Common myeloid progenitor, CD34-positive (primary cell): ENCODE measurements at regions not wholly inside any gene's neighbourhood (a gene's known extent, or its start where the extent isn't known, plus 50 kb on each side); places are given as distances from the start of the nearest gene placed in this dataset.
A peak's percentile ranks its signal among the peaks of the same experiment; 100 is the strongest.

Experiments used
- CTCF ChIA-PET: fragments of 350-600 bp; sonication (Branson Sonifier 250); formaldehyde crosslinking; loops from one replicate; lab custom pipeline; 2021; ENCODE audit warnings: antibody characterized with exemption; lab: Charles Lee
- POLR2A ChIA-PET: fragments of 350-600 bp; sonication (Branson Sonifier 250); formaldehyde crosslinking; loops from one replicate; lab custom pipeline; 2021; ENCODE audit warnings: antibody characterized with exemption; lab: Charles Lee
- DNase-seq, 3 donors: peaks; one replicate each; pipeline versions ENCODE4 v3.0.0 to v3.0.0-alpha.2; 2013
- H3K27ac ChIP-seq, 2 experiments: 1 replicate in 1 of 2; 2 replicates in 1 of 2; pipeline ENCODE4 v1.7.0; 2013; ENCODE audit warnings: inconsistent platforms in 2 of 2, low read length in 2 of 2, mild to moderate bottlenecking in 2 of 2, low read depth in 1 of 2, moderate library complexity in 1 of 2; ENCODE audit not compliant: severe bottlenecking in 2 of 2, insufficient read depth in 1 of 2, poor library complexity in 1 of 2
- H3K27me3 ChIP-seq, 5 experiments: replicated peaks in 2 of 5; 1 replicate in 3 of 5; 2 replicates in 2 of 5; pipeline versions ENCODE4 v1.6.1 to v1.7.0; 2013; ENCODE audit warnings: low read length in 4 of 5, mild to moderate bottlenecking in 2 of 5, moderate library complexity in 2 of 5, inconsistent platforms in 1 of 5; ENCODE audit not compliant: insufficient read depth in 5 of 5, control insufficient read depth in 4 of 5
- H3K36me3 ChIP-seq, 4 experiments: 1 replicate in 2 of 4; 2 replicates in 2 of 4; pipeline versions ENCODE4 v1.6.1 to v1.7.0; 2013; ENCODE audit warnings: low read length in 3 of 4, control low read depth in 1 of 4, mild to moderate bottlenecking in 1 of 4; ENCODE audit not compliant: control insufficient read depth in 4 of 4, insufficient read depth in 4 of 4
- H3K4me1 ChIP-seq, 4 experiments: 1 replicate in 3 of 4; 2 replicates in 1 of 4; pipeline versions ENCODE4 v1.6.1 to v1.7.1; 2013; ENCODE audit warnings: low read length in 3 of 4, mild to moderate bottlenecking in 3 of 4, control low read depth in 1 of 4, inconsistent platforms in 1 of 4, moderate library complexity in 1 of 4; ENCODE audit not compliant: control insufficient read depth in 4 of 4, insufficient read depth in 4 of 4; ENCODE audit errors: control extremely low read depth in 1 of 4
- H3K4me3 ChIP-seq, 7 experiments: 1 replicate in 4 of 7; 2 replicates in 3 of 7; pipeline versions ENCODE4 v1.5.1 to v1.7.0; 2013; ENCODE audit warnings: mild to moderate bottlenecking in 7 of 7, low read length in 6 of 7, moderate library complexity in 6 of 7, inconsistent platforms in 2 of 7, low read depth in 2 of 7, control low read depth in 1 of 7; ENCODE audit not compliant: insufficient read depth in 4 of 7, control insufficient read depth in 1 of 7; ENCODE audit errors: extremely low read depth in 1 of 7
- H3K9me3 ChIP-seq, 5 experiments: 1 replicate in 4 of 5; 2 replicates in 1 of 5; pipeline versions ENCODE4 v1.6.1 to v1.7.1; 2013; ENCODE audit warnings: low read length in 4 of 5, mild to moderate bottlenecking in 2 of 5, inconsistent platforms in 1 of 5, low read depth in 1 of 5, moderate library complexity in 1 of 5; ENCODE audit not compliant: control insufficient read depth in 4 of 5, insufficient read depth in 2 of 5; ENCODE audit errors: control extremely low read depth in 1 of 5
- WGBS: methylation state at CpG from one replicate; pipeline ENCODE4 v1.1.5; 2013; ENCODE audit not compliant: insufficient coverage; 5-methylcytosine and 5-hydroxymethylcytosine counted together

DNA sequence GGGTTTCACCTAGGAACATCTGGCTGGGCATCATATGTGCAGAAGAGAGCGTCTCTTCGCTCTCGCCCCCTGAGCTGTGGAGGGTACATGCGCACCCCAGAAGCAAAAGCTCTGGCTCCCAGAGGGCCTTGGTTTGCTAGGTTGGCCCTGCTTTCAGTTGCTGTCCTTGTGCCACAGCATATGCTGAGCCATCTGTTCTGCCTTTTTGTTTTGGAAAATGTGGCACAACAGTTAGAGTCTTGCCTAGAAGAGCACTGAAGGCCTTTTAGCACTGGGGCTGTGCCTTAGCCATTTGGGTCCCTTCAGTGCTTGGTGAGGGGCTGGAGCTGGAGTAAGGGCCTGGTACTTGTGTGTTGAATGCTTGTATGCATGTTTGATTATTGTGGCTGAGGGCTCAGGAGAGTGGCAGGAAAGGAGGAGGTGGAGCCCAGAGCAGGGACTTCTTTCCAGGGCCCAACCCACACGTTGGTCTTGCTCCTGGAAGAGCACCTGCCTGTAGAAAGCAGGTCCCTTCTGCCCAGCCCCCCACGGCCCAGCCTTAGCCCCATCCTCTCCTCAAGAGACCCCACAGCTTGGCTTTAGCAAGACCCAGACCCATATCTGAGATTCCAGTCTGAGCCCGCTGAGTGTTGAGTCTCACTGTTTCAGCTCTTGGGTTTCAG, 113.7 kb downstream of the SLC25A47 start:
- ChIA-PET CTCF (interaction anchor here (0.9 to 8.0 kb wide), 4 partner anchors 16 to 218 kb away, joined by 3 to 81 read pairs (median 29); no protein-coding TSS in a partner anchor), POLR2A (no interaction called here)
- Histone ChIP-seq H3K27me3 (no peaks in the 10 kb centered on the region), H3K36me3 (no peaks in the 10 kb centered on the region), H3K9me3 (no peaks in the 10 kb centered on the region), H3K4me3 (no peak overlapping the region), H3K27ac (no peak overlapping the region), H3K4me1 (peaks cover 6 to 21% (median 13%) of the 10 kb centered on the region in 4 experiments)
- no peak for DNase-seq
- WGBS: 96% methylated on average over 5 of the region's 7 CpGs

DNA sequence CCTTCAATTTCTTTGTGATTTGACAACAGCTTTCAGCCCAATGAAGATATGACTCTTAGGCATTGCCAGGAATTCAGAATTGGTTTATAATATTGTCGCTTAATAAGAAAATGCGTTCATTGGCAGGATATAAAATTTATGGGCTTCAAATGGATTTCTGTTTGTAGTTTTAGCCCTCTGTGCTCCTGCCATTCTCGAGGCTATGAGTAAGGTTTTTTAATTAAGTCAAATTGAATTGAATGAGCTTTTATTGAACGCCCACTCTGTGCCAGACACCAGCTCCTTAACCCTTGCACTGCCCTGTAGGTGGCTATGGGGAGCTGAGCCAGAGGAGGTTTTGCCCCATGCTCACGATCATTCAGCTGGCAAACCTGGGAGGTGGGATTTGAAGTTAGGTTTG, 115.1 kb downstream of the SLC25A47 start:
- Histone ChIP-seq H3K36me3 (no peaks in the 10 kb centered on the region), H3K27ac (no peak overlapping the region), H3K4me3 (no peak overlapping the region), H3K4me1 (peaks cover 6 to 26% (median 14%) of the 10 kb centered on the region in 4 experiments), H3K27me3 (no peaks in the 10 kb centered on the region), H3K9me3 (no peaks in the 10 kb centered on the region)
- DNase-seq: no peak
- CTCF ChIA-PET: interaction anchor here (1.1 to 8.0 kb wide), 6 partner anchors 18 to 217 kb away, joined by 3 to 81 read pairs (median 5); no protein-coding TSS in a partner anchor
- WGBS: 100% methylated on average over 4 of the region's 5 CpGs
- POLR2A ChIA-PET: no interaction called here

DNA sequence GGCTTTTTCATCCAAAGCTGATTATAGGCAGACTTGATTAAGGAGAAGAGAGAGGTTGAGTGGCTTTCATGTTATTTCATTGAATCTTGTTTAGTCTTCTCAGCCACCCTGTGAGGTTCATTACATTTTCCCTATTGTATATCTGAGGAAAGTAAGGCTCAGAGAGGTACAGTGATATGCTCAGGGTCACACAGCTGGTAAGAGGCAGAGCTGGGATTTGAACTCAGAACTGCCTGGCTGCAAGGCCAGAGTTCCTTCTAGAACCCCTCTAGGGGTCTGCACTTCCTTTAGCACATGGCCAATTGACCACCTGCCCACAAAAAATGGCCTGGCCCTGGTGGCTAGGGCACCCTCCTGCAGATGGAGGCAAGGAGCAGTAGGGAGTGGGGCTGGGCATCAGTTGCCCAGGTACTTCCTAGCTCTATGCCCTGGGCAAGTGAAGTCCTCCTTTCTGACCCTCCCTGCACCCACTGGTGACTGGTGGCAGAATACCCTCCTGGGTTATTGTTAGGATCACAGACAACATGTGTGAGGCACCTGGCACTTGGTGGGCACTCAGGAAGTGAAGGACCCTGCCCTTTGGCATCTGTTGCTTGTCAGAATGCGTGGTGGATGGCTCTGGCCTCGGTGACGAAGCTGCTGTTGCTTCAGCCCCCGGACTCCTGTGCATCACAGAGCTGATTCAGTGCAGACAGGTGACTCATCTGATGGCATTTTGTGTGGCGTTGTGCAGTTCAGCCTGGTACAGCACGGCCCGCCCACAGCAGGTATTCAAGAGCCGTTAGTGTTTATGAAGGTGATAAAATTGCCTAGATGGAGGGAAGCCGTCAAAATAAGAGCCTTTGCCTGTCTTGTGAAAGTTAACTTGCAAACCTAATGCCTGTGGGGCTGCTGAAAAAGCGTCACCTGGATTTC, 115.8 kb downstream of the SLC25A47 start:
- ChIA-PET POLR2A (no interaction called here), CTCF (interaction anchor here (1.0 to 8.0 kb wide), 14 partner anchors 8 to 1268 kb away, joined by 3 to 81 read pairs (median 5); no protein-coding TSS in a partner anchor)
- Histone ChIP-seq H3K36me3 (no peaks in the 10 kb centered on the region), H3K4me3 (no peak overlapping the region), H3K27ac (no peak overlapping the region), H3K27me3 (no peaks in the 10 kb centered on the region), H3K4me1 (peaks cover 6 to 28% (median 14%) of the 10 kb centered on the region in 4 experiments), H3K9me3 (no peaks in the 10 kb centered on the region)
- no peak for DNase-seq
- WGBS: 96% methylated on average over 10 of the region's 10 CpGs

DNA sequence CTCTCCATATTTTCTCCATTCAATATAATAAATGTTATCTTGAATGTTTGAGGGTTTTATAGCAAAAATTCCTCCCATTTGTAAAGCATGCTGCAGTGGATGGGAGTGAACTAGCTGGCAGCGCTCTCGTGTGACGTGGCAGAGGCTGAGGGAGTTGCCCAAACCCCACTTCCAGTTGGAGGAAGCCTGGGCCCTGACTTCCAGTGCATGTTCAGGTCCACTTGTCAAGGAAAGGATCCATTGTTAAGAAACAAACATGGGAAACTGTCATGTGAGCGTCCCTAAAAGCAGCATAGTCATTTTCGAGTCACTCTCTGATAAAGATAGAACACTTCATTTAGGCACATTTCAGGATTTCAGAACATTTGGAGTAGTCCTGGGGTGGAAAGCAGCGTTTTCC, 116.6 kb downstream of the SLC25A47 start:
- Histone ChIP-seq H3K4me3 (no peak overlapping the region), H3K27me3 (no peaks in the 10 kb centered on the region), H3K36me3 (no peaks in the 10 kb centered on the region), H3K4me1 (peaks cover 0 to 30% (median 14%) of the 10 kb centered on the region in 4 experiments), H3K27ac (no peak overlapping the region), H3K9me3 (no peaks in the 10 kb centered on the region)
- ChIA-PET CTCF (interaction anchor here (0.6 to 8.0 kb wide), 15 partner anchors 9 to 1267 kb away, joined by 3 to 81 read pairs (median 4); no protein-coding TSS in a partner anchor), POLR2A (no interaction called here)
- DNase-seq: no peak
- 87% methylated on average over 5 of the region's 6 CpGs for WGBS

DNA sequence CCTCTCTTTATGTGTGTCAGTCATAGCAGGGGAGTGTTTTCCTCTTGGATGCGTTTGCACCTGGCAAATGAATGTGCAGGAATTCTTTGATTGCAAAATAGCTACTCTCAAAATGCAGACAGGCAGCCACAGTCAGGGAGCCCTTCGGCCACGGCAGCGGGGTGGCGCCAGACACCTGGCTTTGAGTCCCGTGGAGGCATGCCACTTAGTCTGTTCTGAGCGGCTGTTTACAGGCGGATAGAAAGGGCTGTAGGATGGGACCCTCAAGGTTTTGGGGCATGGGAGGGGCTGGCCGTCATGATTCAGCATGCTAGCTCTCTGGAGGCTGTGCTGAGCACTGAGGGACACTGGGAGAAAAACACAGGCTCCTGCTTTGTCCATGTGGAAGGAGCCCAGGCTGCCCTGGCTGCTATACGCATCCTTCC, 117.1 kb downstream of the SLC25A47 start:
- Histone ChIP-seq H3K27ac (no peak overlapping the region), H3K4me1 (peaks cover 0 to 30% (median 14%) of the 10 kb centered on the region in 4 experiments), H3K4me3 (no peak overlapping the region), H3K9me3 (no peaks in the 10 kb centered on the region), H3K36me3 (no peaks in the 10 kb centered on the region), H3K27me3 (no peaks in the 10 kb centered on the region)
- DNase-seq: peak; percentile 23 to 79 (median 74)
- POLR2A ChIA-PET: no interaction called here
- CTCF ChIA-PET: interaction anchor here (0.6 to 8.0 kb wide), 16 partner anchors 10 to 1267 kb away, joined by 3 to 81 read pairs (median 4); no protein-coding TSS in a partner anchor
- WGBS: 20% methylated on average over 10 of the region's 10 CpGs

DNA sequence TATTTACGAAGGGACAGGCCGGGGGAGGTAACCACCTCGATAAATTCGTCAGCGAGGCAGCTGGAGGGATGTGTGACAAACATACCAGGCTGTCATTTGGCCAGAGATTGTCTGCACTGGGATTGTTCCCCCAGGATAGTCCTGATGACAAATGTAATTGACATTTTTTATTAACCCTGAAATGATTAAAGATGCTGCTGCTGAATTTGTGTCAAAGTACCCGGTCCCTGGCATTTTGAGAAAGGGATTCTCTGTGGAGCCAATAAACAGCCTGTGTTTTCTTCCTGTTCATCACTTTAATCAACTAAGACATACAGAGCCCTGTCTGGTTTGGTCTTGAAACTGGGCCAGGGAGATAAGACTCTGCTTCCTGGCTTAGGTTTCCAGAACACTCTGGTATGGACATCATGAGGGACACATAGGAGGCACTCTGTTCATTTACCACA, 117.6 kb downstream of the SLC25A47 start:
- POLR2A ChIA-PET: no interaction called here
- H3K27ac ChIP-seq: no peak overlapping the region
- CTCF ChIA-PET: interaction anchor here (0.6 to 8.0 kb wide), 14 partner anchors 10 to 794 kb away, joined by 3 to 81 read pairs (median 4); no protein-coding TSS in a partner anchor
- WGBS: 97% methylated on average over 6 of the region's 6 CpGs
- DNase-seq: peak; percentile 8 to 52 (median 25)
- H3K27me3 ChIP-seq: no peaks in the 10 kb centered on the region
- H3K9me3 ChIP-seq: no peaks in the 10 kb centered on the region
- peaks cover 0 to 30% (median 14%) of the 10 kb centered on the region in 4 experiments for H3K4me1 ChIP-seq
- no peak overlapping the region for H3K4me3 ChIP-seq
- no peaks in the 10 kb centered on the region for H3K36me3 ChIP-seq
